A549 (cell line): ENCODE measurements at regions not wholly inside any gene's neighbourhood (a gene's known extent, or its start where the extent isn't known, plus 50 kb on each side); places are given as distances from the start of the nearest gene placed in this dataset.

Experiments used
- EHMT2 ChIP-seq: fragments of 200-600 bp; sonication (generic); IDR thresholded peaks from 2 replicates; pipeline ENCODE4 v1.6.1; 2016; ENCODE audit warnings: antibody characterized with exemption, low read depth, mild to moderate bottlenecking, moderate library complexity
- KDM1A ChIP-seq: fragments of 200-600 bp; sonication (generic); IDR thresholded peaks from 2 replicates; pipeline ENCODE4 v1.6.1; 2016; ENCODE audit warnings: low read depth, mild to moderate bottlenecking
- MAFK ChIP-seq: fragments of 450-650 bp; IDR thresholded peaks from 2 replicates; pipeline ENCODE4 v1.6.1; 2014; ENCODE audit not compliant: partially characterized antibody
- MAX ChIP-seq: IDR thresholded peaks from 2 replicates; pipeline ENCODE4 v1.6.1; 2012
- PHF8 ChIP-seq: fragments of 200-600 bp; sonication (generic); IDR thresholded peaks from 2 replicates; pipeline ENCODE4 v1.6.1; 2016; ENCODE audit warnings: low read depth, mild to moderate bottlenecking, antibody characterized with exemption, moderate library complexity, borderline replicate concordance
- POLR2A ChIP-seq: IDR thresholded peaks from 2 replicates; pipeline ENCODE4 v1.6.1; 2012; ENCODE audit warnings: mild to moderate bottlenecking, low read length
- RCOR1 ChIP-seq: fragments of 150-350 bp; IDR thresholded peaks from 2 replicates; pipeline ENCODE4 v1.6.1; 2014; ENCODE audit warnings: antibody characterized with exemption, low read length, low read depth
- REST ChIP-seq: fragments of 200-600 bp; sonication (generic); IDR thresholded peaks from 2 replicates; pipeline ENCODE4 v1.6.1; 2016; ENCODE audit warnings: antibody characterized with exemption, mild to moderate bottlenecking, moderate library complexity
- RNF2 ChIP-seq: fragments of 200-600 bp; sonication (generic); IDR thresholded peaks from 2 replicates; pipeline ENCODE4 v1.6.1; 2016; ENCODE audit warnings: low read depth, mild to moderate bottlenecking, antibody characterized with exemption, moderate library complexity, borderline replicate concordance
- SMC3 ChIP-seq: fragments of >200 bp; sonication (Bioruptor Twin); formaldehyde crosslinking; IDR thresholded peaks from 3 replicates; pipeline ENCODE4 v1.6.1; 2018; ENCODE audit warnings: inconsistent platforms
- SREBF2 ChIP-seq: fragments of 450-650 bp; IDR thresholded peaks from 2 replicates; pipeline ENCODE4 v1.6.1; 2014; ENCODE audit warnings: mild to moderate bottlenecking, moderate library complexity
- TF ChIP-seq, protein P1 (sequence below): fragments of >200 bp; sonication (Bioruptor Twin); formaldehyde crosslinking; IDR thresholded peaks from 3 replicates; pipeline ENCODE4 v1.5.1; 2016

- TF ChIP-seq, protein P1, sequence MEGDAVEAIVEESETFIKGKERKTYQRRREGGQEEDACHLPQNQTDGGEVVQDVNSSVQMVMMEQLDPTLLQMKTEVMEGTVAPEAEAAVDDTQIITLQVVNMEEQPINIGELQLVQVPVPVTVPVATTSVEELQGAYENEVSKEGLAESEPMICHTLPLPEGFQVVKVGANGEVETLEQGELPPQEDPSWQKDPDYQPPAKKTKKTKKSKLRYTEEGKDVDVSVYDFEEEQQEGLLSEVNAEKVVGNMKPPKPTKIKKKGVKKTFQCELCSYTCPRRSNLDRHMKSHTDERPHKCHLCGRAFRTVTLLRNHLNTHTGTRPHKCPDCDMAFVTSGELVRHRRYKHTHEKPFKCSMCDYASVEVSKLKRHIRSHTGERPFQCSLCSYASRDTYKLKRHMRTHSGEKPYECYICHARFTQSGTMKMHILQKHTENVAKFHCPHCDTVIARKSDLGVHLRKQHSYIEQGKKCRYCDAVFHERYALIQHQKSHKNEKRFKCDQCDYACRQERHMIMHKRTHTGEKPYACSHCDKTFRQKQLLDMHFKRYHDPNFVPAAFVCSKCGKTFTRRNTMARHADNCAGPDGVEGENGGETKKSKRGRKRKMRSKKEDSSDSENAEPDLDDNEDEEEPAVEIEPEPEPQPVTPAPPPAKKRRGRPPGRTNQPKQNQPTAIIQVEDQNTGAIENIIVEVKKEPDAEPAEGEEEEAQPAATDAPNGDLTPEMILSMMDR: no peak
- TF ChIP-seq SMC3: no peak
- TF ChIP-seq RNF2: no peak
- TF ChIP-seq KDM1A: no peak
- no peak for TF ChIP-seq POLR2A
- no peak for TF ChIP-seq EHMT2
- no peak for TF ChIP-seq PHF8
- no peak for TF ChIP-seq RCOR1
- TF ChIP-seq MAX: no peak
- TF ChIP-seq REST: no peak
- no peak for TF ChIP-seq SREBF2
- no peak for TF ChIP-seq MAFK
These were observed 155.3 kb downstream of the HHIPL2 start for GRCh38 chr1:222392556-222392955.
